ENCODE measurements at regions not wholly inside any gene's neighbourhood (a gene's known extent, or its start where the extent isn't known, plus 50 kb on each side); places are given as distances from the start of the nearest gene placed in this dataset.

GRCh38 chr3:141434255-141434654 is 52.6 kb upstream of the RASA2 start:
- H3K4me3 Mint-ChIP-seq, result no peak overlapping the region
- H3K27ac Mint-ChIP-seq, result no peak overlapping the region
- DNase-seq (ENCODE audit: low spot score), result no peak
- no peaks in the 10 kb centered on the region for H3K27me3 Mint-ChIP-seq (ENCODE audit: insufficient read depth)
- H3K36me3 Mint-ChIP-seq (ENCODE audit: low read depth), result peaks cover 5% of the 10 kb centered on the region
- no peaks in the 10 kb centered on the region for H3K9me3 Mint-ChIP-seq
- no peaks in the 10 kb centered on the region for H3K4me1 Mint-ChIP-seq (ENCODE audit: low read depth)
- intact Hi-C loops (cut with micrococcal nuclease), result no loop called here

- no peak overlapping the region for H3K4me3 Mint-ChIP-seq
- DNase-seq (ENCODE audit: low spot score), result no peak
- no peaks in the 10 kb centered on the region for H3K9me3 Mint-ChIP-seq
- H3K27ac Mint-ChIP-seq, result no peak overlapping the region
- intact Hi-C loops (cut with micrococcal nuclease), result no loop called here
- H3K27me3 Mint-ChIP-seq (ENCODE audit: insufficient read depth), result no peaks in the 10 kb centered on the region
- H3K36me3 Mint-ChIP-seq (ENCODE audit: low read depth), result peaks cover 3% of the 10 kb centered on the region
- peaks cover 14% of the 10 kb centered on the region for H3K4me1 Mint-ChIP-seq (ENCODE audit: low read depth)
These were observed 50.6 kb upstream of the RASA2 start for GRCh38 chr3:141436180-141436579.

Data from activated T-helper 1 cell treated with anti-CD3 and anti-CD28 coated beads, Interleukin-12 subunit alpha, Interleukin-12 subunit beta, Interleukin-2, Interleukin-4 antibody, amounts not matched to agents 30 ng/mL and 10 ng/mL and 1 ng/mL, durations not matched to agents 14 hours and 24 hours and 36 hours (primary cell).